H1 (cell line): ENCODE measurements at regions not wholly inside any gene's neighbourhood (a gene's known extent, or its start where the extent isn't known, plus 50 kb on each side); places are given as distances from the start of the nearest gene placed in this dataset.

Experiments used
- CTCF ChIA-PET: fragments of 300-600 bp; sonication (Branson Sonifier 250); formaldehyde crosslinking; loops from one replicate; lab custom pipeline; 2021; ENCODE audit not compliant: partially characterized antibody; lab: Charles Lee
- POLR2A ChIA-PET: fragments of 300-600 bp; sonication (Branson Sonifier 250); formaldehyde crosslinking; loops from one replicate; lab custom pipeline; 2021; ENCODE audit warnings: inconsistent platforms; ENCODE audit not compliant: partially characterized antibody; lab: Charles Lee
- DNase-seq, 2 experiments: peaks; one replicate each; pipeline versions ENCODE4 v3.0.0 to v3.0.0-alpha.2; 2010 to 2022; ENCODE audit warnings: low spot score in 2 of 2, low read depth in 1 of 2, mixed read lengths in 1 of 2
- FAIRE-seq: peaks from 2 replicates; lab custom pipeline; 2011; peaks lifted over from hg19 to GRCh38; lab: Jason Lieb, UNC
- H2AFZ ChIP-seq: 2 replicates; pipeline ENCODE4 v1.8.1; 2012; ENCODE audit warnings: low read length, inconsistent platforms
- H2AK5ac ChIP-seq: 2 replicates; pipeline ENCODE4 v1.6.1; 2013; ENCODE audit warnings: low read depth, low read length
- H2BK120ac ChIP-seq: replicated peaks from 2 replicates; pipeline ENCODE3; 2013; ENCODE audit warnings: low read depth, low read length, inconsistent platforms
- H2BK12ac ChIP-seq: 2 replicates; pipeline ENCODE4 v1.6.1; 2013; ENCODE audit warnings: low read depth, low read length
- H2BK15ac ChIP-seq: 2 replicates; pipeline ENCODE4 v1.6.1; 2013; ENCODE audit warnings: low read length
- H2BK20ac ChIP-seq: 2 replicates; pipeline ENCODE4 v1.6.1; 2013; ENCODE audit warnings: low read length
- H2BK5ac ChIP-seq: 2 replicates; pipeline ENCODE4 v1.6.1; 2013; ENCODE audit warnings: low read depth, low read length
- H3K14ac ChIP-seq: 2 replicates; pipeline ENCODE4 v1.6.1; 2013; ENCODE audit warnings: inconsistent platforms; ENCODE audit not compliant: insufficient read length
- H3K18ac ChIP-seq: 2 replicates; pipeline ENCODE4 v1.6.1; 2013; ENCODE audit warnings: low read length; ENCODE audit errors: extremely low read depth
- H3K23ac ChIP-seq: 2 replicates; pipeline ENCODE4 v1.6.1; 2013; ENCODE audit warnings: inconsistent platforms; ENCODE audit not compliant: insufficient read length
- H3K23me2 ChIP-seq: 2 replicates; pipeline ENCODE4 v1.6.1; 2013; ENCODE audit warnings: low read depth, low read length
- H3K27ac ChIP-seq: 2 replicates; pipeline ENCODE4 v1.6.1; 2011; ENCODE audit warnings: low read depth, low read length, inconsistent platforms
- H3K27me3 ChIP-seq, 4 experiments: replicated peaks in 1 of 4; 1 replicate in 1 of 4; 2 replicates in 3 of 4; pipeline versions ENCODE4 v1.6.1 to v1.8.1; 2011 to 2013; ENCODE audit warnings: low read length in 3 of 4, mild to moderate bottlenecking in 3 of 4, inconsistent platforms in 2 of 4, mixed read lengths in 2 of 4, moderate library complexity in 1 of 4; ENCODE audit not compliant: control insufficient read depth in 3 of 4, insufficient read depth in 3 of 4; ENCODE audit errors: extremely low read depth in 1 of 4
- H3K36me3 ChIP-seq, 4 experiments: 2 replicates each; pipeline versions ENCODE4 v1.6.1 to v1.8.1; 2011 to 2013; ENCODE audit warnings: mild to moderate bottlenecking in 4 of 4, low read length in 3 of 4, moderate library complexity in 2 of 4, control low read depth in 1 of 4, inconsistent platforms in 1 of 4; ENCODE audit not compliant: insufficient read depth in 4 of 4, control insufficient read depth in 2 of 4
- H3K4ac ChIP-seq: replicated peaks from 2 replicates; pipeline ENCODE3; 2013; ENCODE audit warnings: low read length, low read depth, mixed read lengths, inconsistent platforms; ENCODE audit not compliant: insufficient read length
- H3K4me1 ChIP-seq, 4 experiments: replicated peaks in 1 of 4; 1 replicate in 1 of 4; 2 replicates in 3 of 4; pipeline versions ENCODE4 v1.6.1 to v1.8.1; 2011 to 2013; ENCODE audit warnings: low read length in 3 of 4, inconsistent platforms in 2 of 4, mixed read lengths in 1 of 4; ENCODE audit not compliant: insufficient read depth in 4 of 4, control insufficient read depth in 3 of 4
- H3K4me2 ChIP-seq, 2 experiments: 2 replicates each; pipeline versions ENCODE4 v1.6.1 to v1.8.1; 2011 to 2013; ENCODE audit warnings: low read depth in 2 of 2, low read length in 2 of 2, control low read depth in 1 of 2, inconsistent platforms in 1 of 2, mild to moderate bottlenecking in 1 of 2; ENCODE audit not compliant: insufficient read depth in 1 of 2
- H3K4me3 ChIP-seq, 4 experiments: fragments of 200-600, 300-600 bp in 1 of 4; sonication (generic), shearing (Covaris generic), sonication (Bioruptor Twin) in 1 of 4; 2 replicates each; pipeline versions ENCODE4 v1.5.1 to v1.8.1; 2011 to 2016; ENCODE audit warnings: low read length in 4 of 4, low read depth in 3 of 4, control low read depth in 2 of 4, inconsistent platforms in 2 of 4, mild to moderate bottlenecking in 2 of 4, mixed read lengths in 1 of 4, moderate library complexity in 1 of 4; ENCODE audit not compliant: insufficient read depth in 2 of 4; ENCODE audit errors: extremely low read depth in 1 of 4
- H3K56ac ChIP-seq: replicated peaks from 2 replicates; pipeline ENCODE3; 2013; ENCODE audit warnings: low read depth, mild to moderate bottlenecking, mixed read lengths, low read length, inconsistent platforms; ENCODE audit not compliant: insufficient read length
- H3K79me1 ChIP-seq: 2 replicates; pipeline ENCODE4 v1.6.1; 2013; ENCODE audit warnings: low read depth, low read length, control low read depth
- H3K79me2 ChIP-seq, 2 experiments: 2 replicates each; pipeline versions ENCODE4 v1.6.1 to v1.8.1; 2012 to 2013; ENCODE audit warnings: low read length in 2 of 2, mild to moderate bottlenecking in 2 of 2, inconsistent platforms in 1 of 2; ENCODE audit not compliant: insufficient read depth in 2 of 2, control insufficient read depth in 1 of 2
- H3K9ac ChIP-seq, 4 experiments: replicated peaks in 1 of 4; 1 replicate in 1 of 4; 2 replicates in 3 of 4; pipeline versions ENCODE4 v1.6.1 to v1.8.1; 2011 to 2013; ENCODE audit warnings: low read depth in 3 of 4, low read length in 3 of 4, control low read depth in 2 of 4, mild to moderate bottlenecking in 2 of 4, moderate library complexity in 2 of 4, inconsistent platforms in 1 of 4; ENCODE audit errors: extremely low read depth in 1 of 4
- H3K9me3 ChIP-seq, 2 experiments: 2 replicates each; pipeline versions ENCODE4 v1.6.1 to v1.8.1; 2012 to 2013; ENCODE audit warnings: mild to moderate bottlenecking in 2 of 2, moderate library complexity in 2 of 2, control low read depth in 1 of 2, inconsistent platforms in 1 of 2, low read depth in 1 of 2, low read length in 1 of 2, mixed read lengths in 1 of 2; ENCODE audit not compliant: insufficient read depth in 2 of 2
- H4K20me1 ChIP-seq, 2 experiments: replicated peaks in 1 of 2; 2 replicates each; pipeline versions ENCODE3 to v1.8.1; 2011 to 2013; ENCODE audit warnings: inconsistent platforms in 2 of 2, low read length in 2 of 2, mild to moderate bottlenecking in 1 of 2; ENCODE audit not compliant: insufficient read depth in 2 of 2, control insufficient read depth in 1 of 2
- H4K5ac ChIP-seq: 2 replicates; pipeline ENCODE4 v1.6.1; 2013; ENCODE audit warnings: low read length, low read depth, mixed read lengths, inconsistent platforms; ENCODE audit not compliant: insufficient read length
- H4K8ac ChIP-seq: 2 replicates; pipeline ENCODE4 v1.8.0; 2013; ENCODE audit warnings: mild to moderate bottlenecking, moderate library complexity, low read length, inconsistent platforms; ENCODE audit not compliant: insufficient read depth; ENCODE audit errors: extremely low read depth
- H4K91ac ChIP-seq: replicated peaks from 2 replicates; pipeline ENCODE3; 2013; ENCODE audit warnings: low read length, mixed read lengths, inconsistent platforms; ENCODE audit not compliant: insufficient read length
- ATF3 ChIP-seq: IDR thresholded peaks from 2 replicates; pipeline ENCODE4 v1.6.1; 2011; ENCODE audit warnings: low read depth, mild to moderate bottlenecking, low read length; ENCODE audit not compliant: insufficient read depth
- FOSL1 ChIP-seq: IDR thresholded peaks from 2 replicates; pipeline ENCODE4 v1.6.1; 2011; ENCODE audit warnings: mild to moderate bottlenecking, low read depth, low read length, moderate library complexity; ENCODE audit not compliant: insufficient read depth
- TF ChIP-seq, protein P1 (sequence below), 3 experiments: IDR thresholded peaks; 1 replicate in 2 of 3; 2 replicates in 1 of 3; pipeline versions ENCODE4 v1.5.1 to v1.6.1; 2011; ENCODE audit warnings: low read length in 3 of 3, mild to moderate bottlenecking in 3 of 3, inconsistent platforms in 2 of 3, low read depth in 1 of 3, moderate library complexity in 1 of 3; ENCODE audit not compliant: insufficient read depth in 1 of 3; ENCODE audit errors: control extremely low read depth in 1 of 3

DNA sequence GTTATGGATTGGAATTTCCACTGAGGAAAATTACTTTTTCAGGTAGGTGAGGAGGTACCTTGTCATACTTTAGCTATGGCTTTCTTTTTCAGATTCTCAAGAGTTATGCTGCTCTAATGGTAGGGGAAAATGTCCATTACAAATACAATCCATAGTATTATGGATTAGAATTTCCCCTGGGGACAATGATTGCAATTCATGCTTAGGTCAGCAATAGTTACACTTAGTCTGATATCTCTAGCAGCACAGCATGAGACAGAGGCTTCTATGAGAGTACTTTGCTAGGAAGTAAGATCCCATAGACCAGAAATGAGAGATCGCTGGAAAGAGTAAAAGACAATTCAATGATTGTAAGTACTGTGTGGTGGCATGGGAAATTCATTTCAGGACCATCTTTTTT is 949.5 kb upstream of the CDH8 start (continued):
- TF ChIP-seq FOSL1 = no peak
- TF ChIP-seq, all 59 proteins: peak for 0

GRCh38 chr16:62978451-62978850 is 942.2 kb upstream of the CDH8 start:
- Histone ChIP-seq H3K14ac (no peak overlapping the region), H4K5ac (no peak overlapping the region), H3K4me1 (no peaks in the 10 kb centered on the region), H3K9ac (no peak overlapping the region), H3K79me1 (no peaks in the 10 kb centered on the region), H3K23ac (no peak overlapping the region), H3K27ac (no peak overlapping the region), H3K56ac (no peak overlapping the region), H3K18ac (no peak overlapping the region), H4K8ac (no peak overlapping the region), H3K79me2 (no peaks in the 10 kb centered on the region), H2BK5ac (no peak overlapping the region), H3K27me3 (no peaks in the 10 kb centered on the region), H2BK20ac (no peak overlapping the region), H2BK15ac (no peak overlapping the region), H4K20me1 (no peaks in the 10 kb centered on the region), H4K91ac (no peak overlapping the region), H2BK12ac (no peak overlapping the region), H3K4ac (no peak overlapping the region), H3K9me3 (no peaks in the 10 kb centered on the region), H3K36me3 (no peaks in the 10 kb centered on the region), H2BK120ac (no peak overlapping the region), H2AFZ (no peak overlapping the region), H3K4me3 (no peak overlapping the region), H3K23me2 (no peaks in the 10 kb centered on the region), H2AK5ac (no peak overlapping the region), H3K4me2 (no peak overlapping the region)
- ChIA-PET CTCF (no interaction called here), POLR2A (no interaction called here)
- TF ChIP-seq, protein P1, sequence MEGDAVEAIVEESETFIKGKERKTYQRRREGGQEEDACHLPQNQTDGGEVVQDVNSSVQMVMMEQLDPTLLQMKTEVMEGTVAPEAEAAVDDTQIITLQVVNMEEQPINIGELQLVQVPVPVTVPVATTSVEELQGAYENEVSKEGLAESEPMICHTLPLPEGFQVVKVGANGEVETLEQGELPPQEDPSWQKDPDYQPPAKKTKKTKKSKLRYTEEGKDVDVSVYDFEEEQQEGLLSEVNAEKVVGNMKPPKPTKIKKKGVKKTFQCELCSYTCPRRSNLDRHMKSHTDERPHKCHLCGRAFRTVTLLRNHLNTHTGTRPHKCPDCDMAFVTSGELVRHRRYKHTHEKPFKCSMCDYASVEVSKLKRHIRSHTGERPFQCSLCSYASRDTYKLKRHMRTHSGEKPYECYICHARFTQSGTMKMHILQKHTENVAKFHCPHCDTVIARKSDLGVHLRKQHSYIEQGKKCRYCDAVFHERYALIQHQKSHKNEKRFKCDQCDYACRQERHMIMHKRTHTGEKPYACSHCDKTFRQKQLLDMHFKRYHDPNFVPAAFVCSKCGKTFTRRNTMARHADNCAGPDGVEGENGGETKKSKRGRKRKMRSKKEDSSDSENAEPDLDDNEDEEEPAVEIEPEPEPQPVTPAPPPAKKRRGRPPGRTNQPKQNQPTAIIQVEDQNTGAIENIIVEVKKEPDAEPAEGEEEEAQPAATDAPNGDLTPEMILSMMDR (IDR thresholded peaks at IDR 0.05; ENCODE audit: control extremely low read depth in 1 of 3, insufficient read depth in 1 of 3, low read depth in 1 of 3, low read length in 3 of 3) = no peak
- TF ChIP-seq ATF3 = no peak
- FAIRE-seq = no peak
- DNase-seq = no peak
